ENCODE measurements at regions not wholly inside any gene's neighbourhood (a gene's known extent, or its start where the extent isn't known, plus 50 kb on each side); places are given as distances from the start of the nearest gene placed in this dataset.
A peak's percentile ranks its signal among the peaks of the same experiment; 100 is the strongest.

DNA sequence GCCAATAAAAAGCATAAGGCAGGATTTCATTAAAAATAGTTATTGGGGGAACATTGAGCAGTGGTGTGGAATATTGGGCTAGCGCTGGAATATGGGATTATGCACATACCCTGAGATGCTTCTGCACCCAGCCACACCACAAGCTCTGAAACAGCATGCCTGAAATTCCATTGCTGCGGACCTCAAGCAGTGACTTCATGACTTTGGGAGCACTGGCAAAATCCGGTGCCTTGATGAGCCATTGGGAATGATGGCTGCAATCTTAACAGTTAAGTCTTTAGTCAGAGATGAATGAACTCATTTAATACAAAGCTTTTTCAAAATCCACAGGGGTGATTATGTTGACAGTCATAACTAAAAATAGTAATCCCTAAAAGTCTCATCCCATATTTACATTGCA is 274.7 kb upstream of the MTPN start:
- DNase-seq (ENCODE audit: low spot score) = peak; percentile 48

DNA sequence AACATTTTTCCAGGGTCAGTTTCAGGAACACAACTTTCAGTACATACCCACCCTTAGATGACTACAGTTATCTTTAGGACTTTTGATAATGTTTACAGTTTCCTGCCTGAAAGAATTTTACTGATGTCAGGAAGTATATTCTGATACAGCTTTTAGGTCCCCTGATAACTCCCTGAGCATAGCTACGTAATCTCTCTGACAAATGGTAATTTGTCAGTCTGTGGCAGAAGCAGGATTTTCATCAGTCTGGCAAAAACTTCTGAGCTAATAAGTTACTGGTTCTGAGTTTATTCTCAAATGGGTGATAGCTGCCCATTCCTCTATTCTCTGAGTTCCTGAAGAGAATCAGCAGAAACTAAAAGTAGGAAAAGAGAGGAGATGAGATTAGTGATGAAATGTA is 270.1 kb upstream of the MTPN start:
- DNase-seq (ENCODE audit: low spot score) = no peak

DNA sequence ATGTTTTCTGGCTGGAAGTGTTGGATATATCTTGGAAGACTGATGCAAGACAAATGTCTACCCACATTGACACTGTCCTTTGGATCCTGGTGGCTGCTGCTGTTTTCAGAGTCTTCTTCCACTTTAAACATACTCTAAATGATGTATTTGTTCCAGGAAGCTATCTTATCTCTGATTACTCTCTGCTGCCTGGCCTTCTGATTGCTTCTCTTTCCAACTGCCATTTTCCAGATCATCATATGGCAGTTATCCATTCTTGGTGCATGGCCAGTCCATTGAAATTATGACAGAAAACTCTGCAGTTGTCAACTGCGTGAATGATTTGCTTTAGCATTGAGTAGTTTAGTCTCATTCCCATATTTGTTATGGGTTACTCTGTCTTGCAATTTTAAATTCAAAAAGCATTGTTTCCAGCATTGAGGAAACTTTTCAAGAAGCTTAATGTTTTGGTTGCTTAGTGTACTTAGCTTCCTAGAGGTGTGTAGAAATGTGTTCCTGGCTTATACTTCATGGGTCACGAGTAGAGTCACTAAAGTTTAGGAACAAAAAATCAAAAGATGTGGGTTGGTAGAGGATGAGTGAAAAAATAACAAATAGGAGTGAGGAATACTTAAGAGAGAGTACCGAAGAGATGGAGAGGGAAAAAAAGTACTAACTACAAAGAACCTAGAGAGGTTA is 268.3 kb upstream of the MTPN start:
- no peak for DNase-seq (ENCODE audit: low spot score)

DNA sequence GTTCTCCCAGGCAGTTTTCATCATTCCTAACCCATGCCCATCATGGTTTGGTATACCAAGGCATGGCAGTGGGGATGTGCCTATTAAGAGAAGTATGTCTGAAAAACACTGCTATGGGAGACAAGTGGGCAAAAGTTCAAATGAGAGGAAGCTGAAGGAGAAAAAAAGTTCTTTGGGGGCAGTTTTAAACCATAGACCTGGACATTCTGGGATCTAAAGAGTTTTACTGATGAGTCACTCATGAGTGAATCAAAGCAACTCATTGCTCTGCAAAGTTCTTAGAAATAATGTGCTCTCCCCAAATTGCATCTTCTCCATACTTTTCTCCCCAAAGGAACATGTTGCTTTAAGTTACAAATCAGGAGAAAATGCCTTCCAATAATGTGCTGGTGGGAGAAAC is 256.9 kb upstream of the MTPN start:
- peak; percentile 58 for DNase-seq (ENCODE audit: low spot score)

DNA sequence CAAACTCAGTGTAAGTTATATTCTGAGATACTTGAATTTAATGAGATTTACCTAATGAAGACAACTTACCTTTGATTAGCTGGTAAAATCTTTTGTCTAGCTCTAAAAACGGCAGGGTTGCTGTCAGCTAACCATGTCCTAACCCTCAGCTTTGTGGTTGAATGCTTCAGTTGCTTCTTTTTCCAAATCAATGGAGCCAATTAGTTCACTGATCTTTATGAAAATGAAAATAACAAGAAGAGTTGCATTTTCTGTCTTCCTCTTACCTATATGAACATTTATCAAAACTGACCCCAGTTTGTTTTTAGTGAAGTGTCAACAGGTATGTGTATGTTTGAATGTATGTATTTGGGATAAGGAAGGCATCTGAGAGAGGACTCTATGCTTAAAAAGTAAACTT is 253.1 kb upstream of the MTPN start:
- DNase-seq (ENCODE audit: low spot score) = no peak

DNA sequence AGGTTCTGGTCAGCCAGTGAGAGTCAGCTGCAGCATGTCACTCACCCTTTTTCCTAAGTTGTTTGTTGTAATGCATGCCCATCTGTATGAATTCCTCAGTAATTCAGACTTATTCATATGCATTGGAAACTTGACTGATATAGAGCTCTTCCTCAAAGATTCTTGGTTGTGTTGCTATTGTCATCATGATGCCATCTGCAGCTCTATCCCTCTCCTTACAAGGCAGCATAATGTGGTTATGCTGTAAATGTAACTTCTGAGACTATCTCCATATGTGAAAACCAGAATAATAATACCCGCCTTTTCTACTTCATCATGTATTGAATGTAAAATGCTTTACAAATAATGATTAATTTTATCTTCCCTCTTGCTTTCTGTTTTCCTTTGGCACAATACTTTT is 252.6 kb upstream of the MTPN start:
- no peak for DNase-seq (ENCODE audit: low spot score)

DNA sequence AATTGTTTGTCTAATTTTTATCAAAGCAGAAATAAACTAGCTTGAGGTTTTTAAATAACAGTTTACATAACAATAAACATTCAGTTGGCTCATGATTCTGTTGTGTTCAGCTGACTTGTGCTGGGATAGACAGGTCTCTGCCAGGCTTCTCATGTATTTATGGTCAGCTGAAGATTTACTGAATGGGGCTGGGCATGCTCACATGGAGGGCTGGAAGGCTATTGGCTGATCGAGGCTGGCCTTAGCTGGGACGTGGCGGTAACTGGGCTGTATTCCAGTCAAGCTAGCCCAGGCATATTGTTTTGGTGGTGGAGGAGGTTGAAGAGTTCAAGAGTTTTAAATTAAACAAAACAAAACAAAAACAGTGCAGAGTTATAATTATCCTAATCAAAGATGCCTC is 251.0 kb upstream of the MTPN start:
- DNase-seq (ENCODE audit: low spot score) = no peak

DNA sequence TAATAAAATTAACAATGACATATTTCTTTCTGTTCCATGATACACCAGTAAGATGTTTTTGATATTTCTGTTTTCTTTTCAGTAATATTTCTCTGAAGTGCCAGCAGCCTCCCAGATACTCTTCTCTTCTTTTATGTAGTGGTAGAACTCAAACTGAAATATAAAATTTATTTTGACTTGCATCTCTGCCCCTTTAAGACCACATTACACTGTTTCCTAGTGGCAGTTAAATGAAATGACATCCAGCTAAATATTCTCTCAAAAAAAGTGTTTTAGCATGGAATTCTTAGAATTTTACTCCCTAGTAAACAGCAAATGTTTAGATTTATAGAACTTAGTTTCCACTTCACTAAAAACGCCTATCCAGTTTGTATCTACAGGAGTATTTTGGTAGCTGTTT is 237.2 kb upstream of the MTPN start:
- peak; percentile 28 for DNase-seq (ENCODE audit: low spot score)

DNA sequence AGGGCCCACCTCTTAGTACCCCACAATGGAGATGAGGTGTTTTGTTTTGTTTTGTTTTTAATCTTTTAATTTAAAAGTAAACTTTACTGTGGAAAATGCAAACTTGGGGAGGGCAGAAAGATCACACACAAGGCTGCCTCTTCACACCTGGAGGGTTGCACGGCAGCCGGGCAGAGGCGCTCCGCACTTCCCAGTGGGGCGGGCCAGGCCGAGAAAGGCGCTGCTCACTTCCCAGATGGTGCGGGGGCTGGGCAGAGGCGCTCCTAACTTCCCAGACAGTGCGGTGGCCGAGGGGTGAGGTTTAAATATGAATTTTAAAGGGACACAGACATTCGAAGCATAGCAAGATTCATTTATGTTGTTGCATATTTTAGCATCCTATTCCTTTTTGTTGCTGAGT is 235.9 kb upstream of the MTPN start:
- no peak for DNase-seq (ENCODE audit: low spot score)

DNA sequence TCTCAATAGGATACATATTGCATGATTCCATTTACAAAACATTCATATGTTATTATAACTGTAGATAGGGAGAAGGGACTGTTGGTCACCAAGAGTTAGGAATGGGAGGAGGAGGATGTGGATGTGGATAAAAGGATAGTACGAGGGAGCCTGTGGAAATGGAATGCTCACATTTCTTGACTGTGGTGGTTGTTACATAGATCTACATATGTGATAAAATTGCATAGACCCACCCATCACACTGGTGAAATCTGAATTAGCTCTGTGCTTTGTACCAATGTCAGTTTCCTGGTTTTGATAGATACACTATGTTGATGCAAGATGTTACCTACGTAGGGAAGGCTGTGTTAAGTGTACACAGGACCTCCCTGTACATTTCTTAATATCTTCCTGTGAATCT is 233.5 kb upstream of the MTPN start:
- no peak for DNase-seq (ENCODE audit: low spot score)

DNA sequence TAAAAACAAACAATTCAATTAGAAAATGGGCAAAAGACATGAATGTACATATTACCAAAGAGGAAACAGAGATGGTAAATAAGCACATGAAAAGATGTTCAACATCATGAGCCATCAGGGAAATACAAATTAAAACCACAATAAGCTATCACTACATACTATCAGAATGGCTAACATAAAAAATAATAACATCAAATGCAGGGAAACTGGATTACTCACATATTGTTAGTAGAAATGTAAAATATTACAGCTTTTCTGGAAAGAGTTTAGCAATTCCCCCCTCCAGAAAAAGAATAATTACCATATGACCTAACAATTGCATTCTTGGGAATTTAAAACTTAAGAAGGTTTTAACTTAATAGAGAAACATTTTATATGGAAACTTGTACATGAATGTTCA is 232.9 kb upstream of the MTPN start:
- DNase-seq (ENCODE audit: low spot score) = no peak

DNA sequence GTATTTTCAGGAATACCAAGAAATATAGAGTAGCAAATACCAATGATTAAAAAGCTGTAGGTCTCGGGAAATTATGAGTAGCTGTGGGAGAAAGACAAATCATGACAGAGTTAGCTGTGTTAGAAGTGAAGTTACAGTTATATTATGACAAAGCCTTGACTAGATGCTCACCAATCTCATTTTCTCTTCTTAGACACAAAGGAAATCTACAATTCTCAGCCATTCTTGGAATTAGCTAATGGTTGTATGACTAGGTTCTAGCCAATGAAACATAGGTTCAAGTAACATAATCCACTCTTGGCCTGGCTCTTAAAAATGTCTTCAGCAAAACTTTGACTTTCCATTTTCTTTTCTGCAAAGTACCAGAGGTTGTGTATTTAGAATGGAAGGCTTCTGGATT is 228.8 kb upstream of the MTPN start:
- no peak for DNase-seq (ENCODE audit: low spot score)

DNA sequence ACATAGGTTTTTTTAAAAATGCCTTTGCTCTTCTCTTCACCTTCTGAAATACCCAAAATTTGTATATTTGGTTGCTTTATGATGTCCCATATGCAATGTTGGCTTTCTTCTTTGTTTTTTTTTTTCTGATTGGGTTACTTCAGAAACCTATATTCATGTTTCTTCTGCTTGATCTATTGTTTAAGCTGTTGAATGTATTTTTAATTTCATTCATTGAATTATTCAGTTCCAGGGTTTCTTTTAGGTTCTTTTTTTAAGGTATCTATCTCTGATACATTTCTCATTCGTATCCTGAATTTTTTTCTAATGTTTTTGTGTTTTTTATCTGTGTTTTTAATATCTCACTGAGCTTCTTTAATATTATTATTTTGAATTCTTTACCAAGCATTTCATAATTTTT is 221.0 kb upstream of the MTPN start:
- no peak for DNase-seq (ENCODE audit: low spot score)

DNA sequence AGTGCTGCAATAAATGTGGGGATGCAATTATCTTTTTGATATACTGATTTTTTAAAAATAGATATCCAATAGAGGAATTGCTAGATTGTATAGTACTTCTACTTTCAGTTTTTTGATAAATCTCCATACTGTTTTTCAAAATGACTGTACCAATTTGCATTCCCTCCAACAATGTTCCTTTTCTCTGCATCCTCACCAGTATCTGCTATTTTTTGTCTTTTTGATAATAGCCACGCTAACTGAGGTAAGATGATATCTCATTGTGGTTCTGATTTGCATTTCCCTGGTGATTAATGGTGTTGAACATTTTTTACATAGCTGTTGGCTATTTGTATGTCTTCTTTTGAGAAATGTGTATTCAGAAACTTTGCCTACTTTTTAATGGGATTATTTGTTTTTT is 217.7 kb upstream of the MTPN start:
- no peak for DNase-seq (ENCODE audit: low spot score)

DNA sequence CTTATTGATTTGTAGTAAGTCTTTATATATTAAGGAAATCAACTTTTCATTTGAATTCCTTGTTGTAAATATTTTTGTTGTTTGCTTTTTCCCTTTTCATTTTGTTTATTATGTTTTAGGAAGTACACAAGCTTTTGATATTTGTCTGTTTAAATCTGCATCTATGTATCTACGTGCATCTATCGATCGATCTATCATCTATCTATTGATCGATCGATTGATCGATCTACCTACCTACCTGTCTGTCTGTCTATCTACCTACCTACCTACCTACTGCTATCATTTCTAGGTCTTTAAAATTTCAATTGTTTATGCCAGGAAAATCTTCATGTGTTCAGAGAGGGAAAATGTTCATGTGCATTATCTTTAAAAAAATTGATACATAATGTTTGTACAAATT is 216.8 kb upstream of the MTPN start:
- DNase-seq (ENCODE audit: low spot score) = no peak

DNA sequence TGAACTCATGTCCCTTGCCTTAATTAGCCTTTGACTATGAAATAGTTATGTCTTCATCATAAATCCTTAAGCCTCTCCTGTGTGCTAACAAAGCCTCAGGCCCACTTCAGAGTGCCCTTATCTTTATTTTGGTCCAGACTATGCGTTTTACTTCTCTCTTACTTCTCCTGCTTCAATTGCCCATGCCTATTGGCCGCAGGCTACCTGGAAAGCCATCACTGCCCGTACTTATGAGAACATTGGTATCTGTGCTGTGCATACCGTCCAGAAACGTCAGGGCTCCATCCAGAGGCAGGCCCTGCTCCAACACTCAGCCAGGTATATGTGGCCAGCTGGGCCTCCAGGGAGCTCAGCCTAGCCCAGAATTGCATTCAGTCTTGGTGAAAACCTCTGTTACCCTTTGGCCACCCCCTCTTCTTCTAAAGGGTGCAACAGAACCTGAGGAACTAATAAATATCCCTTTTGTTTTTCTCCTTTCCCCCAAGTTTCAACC is 212.4 kb upstream of the MTPN start:
- no peak for DNase-seq (ENCODE audit: low spot score)

DNA sequence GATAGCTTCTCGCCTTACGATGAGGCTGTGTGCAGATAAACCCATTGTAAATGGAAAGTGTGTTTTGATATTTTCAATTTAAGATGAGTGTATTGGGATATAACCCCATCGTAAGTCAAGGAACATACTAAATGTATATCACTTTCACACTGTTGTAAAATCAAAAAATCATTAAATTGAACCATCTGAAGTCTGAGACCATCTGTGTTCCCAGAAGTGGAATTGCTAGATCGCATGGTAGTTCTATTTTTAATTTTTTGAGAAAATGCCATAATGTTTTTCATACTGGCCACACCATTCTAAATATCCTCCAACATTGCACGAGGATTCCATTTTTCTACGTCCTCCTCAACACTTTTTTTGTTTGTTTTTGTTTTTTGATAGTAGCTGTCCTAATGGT is 209.1 kb upstream of the MTPN start:
- DNase-seq (ENCODE audit: low spot score) = no peak

DNA sequence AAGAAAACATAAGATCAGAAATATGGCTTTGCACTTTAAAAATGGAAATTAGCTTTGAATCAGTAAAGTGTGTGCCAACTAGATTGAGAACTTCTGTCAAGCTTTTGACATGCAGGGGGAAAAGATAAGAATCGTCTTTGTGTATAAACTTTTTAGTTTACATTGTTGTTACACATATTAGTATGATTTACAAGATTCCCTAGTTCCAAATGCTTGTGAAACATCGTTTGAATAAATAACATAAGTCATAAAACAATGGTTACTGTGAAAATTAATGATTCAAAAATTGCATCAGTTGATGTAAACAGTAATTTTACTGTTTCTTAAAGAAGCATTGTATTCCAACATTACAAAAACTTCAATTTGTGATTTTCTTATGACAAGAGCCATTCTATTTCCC is 207.6 kb upstream of the MTPN start:
- DNase-seq (ENCODE audit: low spot score) = no peak

DNA sequence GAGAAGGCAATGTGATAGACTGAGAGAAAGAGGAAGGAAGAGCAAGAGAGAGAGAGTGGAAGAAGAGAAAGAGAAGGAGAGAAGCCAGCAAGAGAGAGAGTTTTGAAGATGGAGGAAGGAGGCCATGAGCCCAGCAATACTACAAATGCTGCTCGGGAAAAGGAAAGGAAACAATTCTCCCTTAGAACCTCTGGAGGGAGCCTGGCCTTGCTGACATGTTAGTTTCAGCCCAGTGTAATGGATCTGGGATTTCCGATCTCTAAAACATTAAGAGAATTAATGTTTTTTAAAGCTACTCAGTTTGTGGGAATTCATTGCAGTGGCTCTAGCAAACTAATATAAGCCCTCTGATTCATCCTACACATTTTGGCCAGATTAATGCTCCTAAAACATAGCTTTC is 206.8 kb upstream of the MTPN start:
- DNase-seq (ENCODE audit: low spot score) = peak; percentile 39

DNA sequence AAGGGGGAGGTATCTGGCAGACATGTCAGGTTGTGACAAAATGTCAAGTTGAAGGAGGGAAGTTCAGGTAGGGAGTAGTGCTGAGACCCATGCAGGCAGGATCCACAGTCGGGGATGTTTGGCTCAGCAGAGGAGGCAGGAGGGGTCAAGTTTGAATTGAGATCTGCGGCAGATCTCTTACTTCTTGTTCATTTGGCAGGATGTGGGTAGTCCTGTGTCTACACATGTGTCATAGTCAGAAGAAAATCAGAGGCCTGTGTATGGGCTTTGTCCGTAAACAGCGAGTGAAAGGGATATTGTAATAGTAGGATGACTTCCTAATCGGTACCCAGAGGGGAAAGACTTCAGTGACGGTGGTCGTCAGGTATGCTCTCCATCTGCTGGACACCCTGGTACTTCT is 203.8 kb upstream of the MTPN start:
- no peak for DNase-seq (ENCODE audit: low spot score)

DNA sequence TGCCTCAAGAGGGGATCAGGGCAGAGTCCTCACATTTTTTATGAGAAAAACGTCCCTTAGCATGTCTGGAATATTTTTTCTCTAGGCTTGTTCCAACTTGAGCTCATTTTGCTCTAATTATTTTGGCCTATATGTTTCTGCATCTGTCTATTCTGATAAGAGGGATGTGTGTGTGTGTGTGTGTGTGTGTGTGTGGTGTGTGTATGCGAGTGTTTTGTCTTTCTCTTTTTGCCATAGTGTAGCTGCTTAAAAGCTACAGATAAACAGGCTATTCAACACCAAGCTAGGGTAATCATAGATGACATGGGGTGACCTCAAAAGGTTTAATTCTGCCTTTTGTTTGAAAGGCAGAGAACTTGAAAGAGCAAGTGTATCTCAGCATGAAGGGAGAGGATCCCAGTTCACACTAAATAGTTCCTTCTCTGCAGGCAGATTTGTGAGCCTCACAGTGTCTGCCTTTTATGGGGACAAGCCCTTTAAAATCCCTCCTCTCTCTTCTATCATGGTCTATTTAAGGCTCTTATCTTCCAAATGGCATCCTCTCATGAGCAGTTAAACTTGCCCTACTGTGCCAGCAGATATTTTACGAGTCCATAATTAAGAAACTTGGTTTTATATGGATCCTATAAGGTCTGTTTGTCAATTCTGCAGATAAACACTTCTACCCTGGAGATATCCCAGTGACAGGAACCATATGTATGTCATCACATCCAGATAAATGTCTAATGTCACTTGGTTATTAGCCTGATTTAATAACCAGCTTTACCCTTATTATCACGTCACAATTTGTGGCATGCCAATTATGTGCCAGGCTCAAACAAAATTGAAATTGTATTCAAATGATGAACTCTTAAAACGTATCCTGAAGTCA is 202.9 kb upstream of the MTPN start:
- DNase-seq (ENCODE audit: low spot score) = no peak

DNA sequence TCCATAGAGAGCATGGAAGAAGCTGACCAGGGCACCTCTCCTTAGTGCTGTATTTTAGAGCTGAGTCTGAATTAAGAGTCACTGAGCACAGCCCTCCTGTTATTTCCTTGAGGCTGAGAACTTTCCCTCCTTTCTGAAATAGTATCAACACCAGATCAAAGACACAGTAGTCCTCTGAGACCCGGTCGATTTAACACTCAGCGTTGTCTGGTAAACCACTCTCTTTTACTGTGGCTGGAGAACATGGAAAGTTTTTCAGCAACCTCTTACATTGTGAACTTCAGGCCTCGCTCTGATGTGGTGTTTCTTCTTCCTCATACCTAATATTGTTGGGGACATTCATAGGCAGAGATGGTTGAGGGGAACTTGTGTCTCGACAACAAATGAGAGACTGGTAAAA is 202.0 kb upstream of the MTPN start:
- no peak for DNase-seq (ENCODE audit: low spot score)

DNA sequence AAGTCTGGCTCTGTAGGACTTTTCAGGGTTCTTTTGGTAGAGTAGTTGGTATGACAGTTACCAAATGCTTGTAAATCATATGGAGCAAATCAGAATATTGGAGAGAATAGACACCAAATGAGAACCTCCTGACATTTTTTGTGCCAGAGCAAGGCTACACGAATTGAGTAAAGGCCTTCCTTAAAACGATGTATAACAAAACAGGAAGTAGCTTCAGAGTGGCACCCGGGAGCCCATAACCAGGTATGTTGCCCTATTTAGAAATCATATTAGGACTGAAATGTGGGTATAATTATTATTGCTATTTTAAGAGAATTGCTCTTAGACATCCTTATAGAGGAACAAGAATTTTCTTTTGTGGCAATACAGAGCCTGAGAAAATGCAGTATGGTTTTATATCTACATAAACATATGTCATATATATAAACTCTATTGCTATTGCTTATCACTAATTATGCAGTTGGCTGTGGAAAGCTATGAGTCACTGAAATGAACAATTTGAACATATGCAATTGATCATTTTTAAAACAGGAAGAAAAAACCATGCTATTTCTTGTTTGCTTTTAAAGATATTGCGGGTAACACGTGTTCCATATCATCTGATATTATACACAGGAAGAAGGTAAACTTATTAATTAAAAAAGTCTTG is 197.4 kb upstream of the MTPN start:
- DNase-seq (ENCODE audit: low spot score) = no peak
